ENCODE measurements at regions not wholly inside any gene's neighbourhood (a gene's known extent, or its start where the extent isn't known, plus 50 kb on each side); places are given as distances from the start of the nearest gene placed in this dataset.

DNA sequence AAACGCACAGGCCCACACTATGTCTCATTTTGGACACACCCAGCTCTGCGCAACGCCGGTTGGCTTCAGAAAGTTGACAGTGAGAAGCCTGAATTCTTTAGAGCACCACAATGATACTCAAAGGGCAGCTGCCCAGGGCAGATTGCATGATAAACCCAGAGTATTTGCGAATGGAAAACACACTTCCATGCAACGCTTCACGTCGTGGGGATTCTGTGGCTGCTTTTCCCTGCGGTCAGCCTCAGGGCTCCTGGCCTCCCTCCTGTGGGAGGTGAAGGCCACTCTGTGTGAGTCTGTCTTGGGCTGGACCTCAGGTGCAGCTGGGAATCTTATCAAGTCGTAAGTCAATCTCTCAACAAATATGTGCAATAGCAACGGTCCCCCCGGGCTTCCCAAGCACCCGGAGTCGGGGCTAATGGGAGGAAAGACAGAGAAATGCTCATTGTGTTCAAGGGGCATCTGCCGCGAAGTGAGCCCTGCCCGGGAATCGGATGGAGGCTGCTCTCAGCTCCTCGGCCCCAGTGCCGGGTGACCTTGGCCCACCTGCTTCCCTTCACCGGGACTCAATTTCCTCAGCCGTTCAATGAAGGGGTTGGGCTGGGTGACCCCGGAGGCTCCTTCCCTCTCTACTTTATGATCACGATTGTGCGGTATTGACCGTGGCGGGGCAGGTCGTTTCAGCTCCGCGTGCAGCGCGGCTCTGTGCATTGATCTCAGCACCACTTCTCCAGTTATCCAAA, 623.6 kb downstream of the BRD1 start:
- TF ChIP-seq POLR2A (IDR thresholded peaks at IDR 0.05) = no peak
- TF ChIP-seq EP300 (IDR thresholded peaks at IDR 0.05) = no peak
- no peak for TF ChIP-seq POLR2AphosphoS5 (IDR thresholded peaks at IDR 0.05)
- TF ChIP-seq, protein P1, sequence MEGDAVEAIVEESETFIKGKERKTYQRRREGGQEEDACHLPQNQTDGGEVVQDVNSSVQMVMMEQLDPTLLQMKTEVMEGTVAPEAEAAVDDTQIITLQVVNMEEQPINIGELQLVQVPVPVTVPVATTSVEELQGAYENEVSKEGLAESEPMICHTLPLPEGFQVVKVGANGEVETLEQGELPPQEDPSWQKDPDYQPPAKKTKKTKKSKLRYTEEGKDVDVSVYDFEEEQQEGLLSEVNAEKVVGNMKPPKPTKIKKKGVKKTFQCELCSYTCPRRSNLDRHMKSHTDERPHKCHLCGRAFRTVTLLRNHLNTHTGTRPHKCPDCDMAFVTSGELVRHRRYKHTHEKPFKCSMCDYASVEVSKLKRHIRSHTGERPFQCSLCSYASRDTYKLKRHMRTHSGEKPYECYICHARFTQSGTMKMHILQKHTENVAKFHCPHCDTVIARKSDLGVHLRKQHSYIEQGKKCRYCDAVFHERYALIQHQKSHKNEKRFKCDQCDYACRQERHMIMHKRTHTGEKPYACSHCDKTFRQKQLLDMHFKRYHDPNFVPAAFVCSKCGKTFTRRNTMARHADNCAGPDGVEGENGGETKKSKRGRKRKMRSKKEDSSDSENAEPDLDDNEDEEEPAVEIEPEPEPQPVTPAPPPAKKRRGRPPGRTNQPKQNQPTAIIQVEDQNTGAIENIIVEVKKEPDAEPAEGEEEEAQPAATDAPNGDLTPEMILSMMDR (IDR thresholded peaks at IDR 0.05) = no peak
- H3K4me1 ChIP-seq = no peaks in the 10 kb centered on the region
- H3K9me3 ChIP-seq = no peaks in the 10 kb centered on the region
- H3K27me3 ChIP-seq = peaks cover 0 to 58% (median 0%) of the 10 kb centered on the region in 3 donors
- intact Hi-C loops (cut with DNase I) = no loop called here
- WGBS, 2 donors = 84 to 86% methylated on average over 32 of the region's 32 CpGs
- no peak overlapping the region for H3K27ac ChIP-seq
- no peaks in the 10 kb centered on the region for H3K36me3 ChIP-seq
- DNase-seq = peak; percentile 45
- H3K4me3 ChIP-seq = no peak overlapping the region

DNA sequence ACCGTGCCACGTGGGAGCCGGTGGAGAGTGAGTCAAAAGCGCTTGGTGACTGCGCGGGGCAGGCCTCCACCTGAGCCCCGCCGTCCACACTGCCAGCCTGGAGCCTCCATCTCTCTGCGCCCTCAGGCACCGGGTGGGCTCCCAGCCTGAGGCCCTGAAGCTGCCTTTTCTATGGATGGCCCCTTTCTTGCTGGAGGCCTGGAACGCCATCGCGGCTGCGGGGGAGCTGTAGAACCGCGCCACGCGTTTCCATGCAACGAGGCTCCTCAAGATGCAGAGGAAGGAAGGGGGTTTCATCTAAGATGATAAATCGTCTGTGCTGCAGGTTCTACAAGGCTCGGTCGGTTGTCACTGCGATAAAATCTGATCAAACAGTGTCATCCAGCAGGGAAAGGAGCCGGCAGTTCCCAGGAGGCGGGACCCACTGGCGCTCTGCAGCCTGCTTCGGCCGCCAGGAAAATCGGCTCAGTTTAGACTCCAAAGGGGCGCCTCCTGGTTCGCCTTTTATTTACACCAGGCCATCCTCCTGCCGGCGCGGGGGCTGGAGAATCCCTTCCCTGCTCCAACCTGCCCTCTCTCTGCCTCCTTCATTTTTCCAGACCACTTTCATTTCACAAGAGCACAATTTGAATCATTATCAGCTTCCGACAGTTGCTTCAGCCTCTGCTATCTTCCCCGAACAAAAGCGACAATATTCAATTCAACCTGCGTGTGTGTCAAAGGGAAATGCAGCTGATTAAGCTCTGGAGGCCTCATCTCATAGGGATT, 624.4 kb downstream of the BRD1 start:
- intact Hi-C loops (cut with DNase I) = no loop called here
- DNase-seq = peak; percentile 38
- H3K27me3 ChIP-seq = peaks cover 0 to 51% (median 0%) of the 10 kb centered on the region in 3 donors

DNA sequence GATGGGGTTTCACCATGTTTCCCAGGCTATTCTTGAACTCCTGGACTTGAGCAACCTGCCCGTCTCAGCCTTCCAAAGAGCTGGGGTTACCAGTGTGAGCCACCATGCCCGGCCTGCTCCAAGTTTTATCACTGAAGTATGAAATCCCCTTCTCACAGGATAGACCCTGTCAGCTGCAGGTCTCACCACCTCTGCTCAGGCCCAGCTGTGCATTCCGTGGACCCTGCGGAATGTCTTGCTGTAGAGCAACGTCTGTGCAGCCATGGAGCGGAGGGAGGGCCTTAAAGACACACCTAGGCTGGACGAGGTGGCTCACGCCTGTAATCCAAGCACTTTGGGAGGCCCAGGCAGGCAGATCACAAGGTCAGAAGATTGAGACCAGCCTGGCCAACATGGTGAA, 625.4 kb downstream of the BRD1 start:
- DNase-seq = peak; percentile 50
- Histone ChIP-seq H3K4me3 (no peak overlapping the region), H3K36me3 (no peaks in the 10 kb centered on the region), H3K9me3 (no peaks in the 10 kb centered on the region), H3K4me1 (peaks cover 0 to 9% (median 2%) of the 10 kb centered on the region in 4 donors), H3K27ac (no peak overlapping the region), H3K27me3 (peaks cover 0 to 43% (median 0%) of the 10 kb centered on the region in 3 donors)
- TF ChIP-seq EP300 (IDR thresholded peaks at IDR 0.05) = no peak
- intact Hi-C loops (cut with DNase I) = no loop called here
- 71 to 84% methylated on average over 8 of the region's 8 CpGs for WGBS, 2 donors

More for the DNA sequence above, 624.4 kb downstream of the BRD1 start:
- Histone ChIP-seq H3K9me3 (no peaks in the 10 kb centered on the region), H3K4me1 (no peaks in the 10 kb centered on the region), H3K27ac (no peak overlapping the region), H3K36me3 (no peaks in the 10 kb centered on the region), H3K4me3 (no peak overlapping the region)
- WGBS, 2 donors = 72 to 78% methylated on average over 38 of the region's 38 CpGs
- TF ChIP-seq EP300 (IDR thresholded peaks at IDR 0.05) (no peak), POLR2A (IDR thresholded peaks at IDR 0.05) (no peak), POLR2AphosphoS5 (IDR thresholded peaks at IDR 0.05) (no peak)
- TF ChIP-seq, protein P1 (IDR thresholded peaks at IDR 0.05) = no peak

DNA sequence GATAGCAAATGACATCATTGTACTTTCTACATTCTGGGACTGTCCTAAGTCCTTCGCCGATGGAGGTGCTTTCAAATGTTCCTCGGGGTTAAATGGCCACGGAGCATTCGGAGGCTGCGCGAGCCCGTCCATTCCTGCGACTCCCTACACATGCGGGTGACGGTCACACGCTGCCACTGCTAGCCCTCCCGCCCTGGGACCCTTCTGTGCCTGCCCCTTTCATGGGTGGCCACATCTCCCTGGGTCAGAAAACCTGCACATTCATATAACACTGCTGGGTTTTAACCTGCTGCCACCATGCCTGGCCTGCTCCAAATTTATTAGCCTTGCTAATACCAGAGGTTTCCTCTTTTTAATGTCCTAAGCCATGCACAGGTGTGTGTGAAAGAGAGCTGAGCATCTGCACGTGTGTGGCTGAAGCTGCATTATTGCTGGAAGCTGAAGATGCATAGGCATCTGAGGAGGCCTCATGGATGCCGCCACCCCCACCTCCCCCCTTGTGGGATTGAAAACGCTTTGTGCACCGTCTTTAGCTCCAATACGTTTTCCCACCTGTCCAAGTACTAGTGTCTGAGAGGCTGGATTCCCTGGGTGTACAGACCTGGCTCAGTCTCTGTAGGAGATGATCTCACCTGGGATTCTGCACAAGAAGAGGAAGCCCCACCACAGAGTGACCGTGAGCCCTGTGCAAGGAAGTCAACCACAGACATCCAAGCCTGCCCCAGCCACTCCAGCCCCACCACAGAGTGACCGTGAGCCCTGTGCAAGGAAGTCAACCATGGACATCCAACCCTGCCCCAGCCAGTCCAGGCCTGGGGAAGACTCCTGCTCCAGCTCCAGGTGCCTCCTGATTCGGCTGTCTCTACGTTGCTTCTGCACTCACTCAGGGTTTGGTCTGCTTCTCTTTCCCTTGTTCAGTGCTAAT, 626.4 kb downstream of the BRD1 start:
- TF ChIP-seq, protein P1 (IDR thresholded peaks at IDR 0.05) = no peak
- TF ChIP-seq POLR2AphosphoS5 (IDR thresholded peaks at IDR 0.05) (no peak), POLR2A (IDR thresholded peaks at IDR 0.05) (no peak), EP300 (IDR thresholded peaks at IDR 0.05) (no peak)
- Histone ChIP-seq H3K4me1 (peaks cover 0 to 11% (median 2%) of the 10 kb centered on the region in 4 donors), H3K36me3 (no peaks in the 10 kb centered on the region), H3K27ac (no peak overlapping the region), H3K9me3 (no peaks in the 10 kb centered on the region), H3K27me3 (peaks cover 0 to 33% (median 0%) of the 10 kb centered on the region in 3 donors), H3K4me3 (no peak overlapping the region)
- intact Hi-C loops (cut with DNase I) = no loop called here
- DNase-seq = peak; percentile 32
- 84 to 87% methylated on average over 22 of the region's 22 CpGs for WGBS, 2 donors
